ENCODE measurements at regions not wholly inside any gene's neighbourhood (a gene's known extent, or its start where the extent isn't known, plus 50 kb on each side); places are given as distances from the start of the nearest gene placed in this dataset.
"Not testable (repeated sequence)": the region's sequence is repeated elsewhere in the genome, so short reads cannot be mapped to it uniquely, and the experiment has no call there.

DNA sequence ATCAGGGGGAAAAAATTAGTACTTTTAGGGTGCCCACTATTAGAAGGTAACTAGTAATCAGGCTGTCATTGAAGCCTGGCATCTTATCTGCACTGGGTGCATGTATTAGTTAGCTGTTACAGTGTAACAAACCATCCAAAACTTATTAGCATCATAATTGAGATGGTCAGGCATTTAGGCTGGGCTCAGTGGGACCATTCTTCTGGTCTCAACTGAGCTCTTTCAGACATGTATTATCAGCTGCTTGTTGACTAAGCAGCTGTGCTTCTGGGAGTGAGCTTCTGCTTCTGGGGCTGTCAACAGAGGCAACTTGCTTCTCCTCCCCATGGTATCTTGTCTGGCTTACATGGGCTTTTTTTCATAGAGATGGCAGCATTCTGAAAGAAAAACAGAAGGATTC is 154.0 kb upstream of the ZNF92 start:
- no peaks in the 10 kb centered on the region for H3K27me3 ChIP-seq (replicated peaks; ENCODE audit: control insufficient read depth, insufficient read depth, low read length)
- DNase-seq (ENCODE audit: extremely low read depth, insufficient read length): no peak
- TF ChIP-seq, protein P1, sequence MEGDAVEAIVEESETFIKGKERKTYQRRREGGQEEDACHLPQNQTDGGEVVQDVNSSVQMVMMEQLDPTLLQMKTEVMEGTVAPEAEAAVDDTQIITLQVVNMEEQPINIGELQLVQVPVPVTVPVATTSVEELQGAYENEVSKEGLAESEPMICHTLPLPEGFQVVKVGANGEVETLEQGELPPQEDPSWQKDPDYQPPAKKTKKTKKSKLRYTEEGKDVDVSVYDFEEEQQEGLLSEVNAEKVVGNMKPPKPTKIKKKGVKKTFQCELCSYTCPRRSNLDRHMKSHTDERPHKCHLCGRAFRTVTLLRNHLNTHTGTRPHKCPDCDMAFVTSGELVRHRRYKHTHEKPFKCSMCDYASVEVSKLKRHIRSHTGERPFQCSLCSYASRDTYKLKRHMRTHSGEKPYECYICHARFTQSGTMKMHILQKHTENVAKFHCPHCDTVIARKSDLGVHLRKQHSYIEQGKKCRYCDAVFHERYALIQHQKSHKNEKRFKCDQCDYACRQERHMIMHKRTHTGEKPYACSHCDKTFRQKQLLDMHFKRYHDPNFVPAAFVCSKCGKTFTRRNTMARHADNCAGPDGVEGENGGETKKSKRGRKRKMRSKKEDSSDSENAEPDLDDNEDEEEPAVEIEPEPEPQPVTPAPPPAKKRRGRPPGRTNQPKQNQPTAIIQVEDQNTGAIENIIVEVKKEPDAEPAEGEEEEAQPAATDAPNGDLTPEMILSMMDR (IDR thresholded peaks at IDR 0.05; ENCODE audit: insufficient read depth, low read length, poor library complexity, severe bottlenecking): no peak

DNA sequence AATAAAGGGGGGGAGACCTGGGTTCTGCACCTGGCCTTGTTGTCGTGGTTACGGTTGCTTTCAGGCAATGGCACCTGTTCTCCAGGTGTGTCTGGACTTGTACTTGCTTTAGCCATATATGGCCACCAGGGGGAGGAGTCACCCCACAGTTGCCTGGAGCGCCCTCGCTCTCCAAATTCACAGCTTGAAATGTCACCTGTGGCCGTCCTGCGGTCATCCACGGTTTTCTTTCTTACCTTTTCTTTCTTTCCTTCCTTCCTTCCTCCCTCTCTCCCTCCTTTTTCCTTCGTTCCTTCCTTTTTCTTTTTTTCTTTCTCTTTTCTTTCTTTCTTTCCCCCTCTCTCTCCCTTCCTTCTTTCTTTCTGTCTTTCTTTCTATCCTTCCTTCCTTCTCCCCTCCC is 157.2 kb upstream of the ZNF92 start:
- DNase-seq (ENCODE audit: extremely low read depth, insufficient read length): no peak
- Histone ChIP-seq H3K4me3 (replicated peaks; ENCODE audit: low read depth, low read length) (no peak overlapping the region), H3K36me3 (ENCODE audit: control insufficient read depth, insufficient read depth, low read length) (no peaks in the 10 kb centered on the region), H3K27me3 (replicated peaks; ENCODE audit: control insufficient read depth, insufficient read depth, low read length) (no peaks in the 10 kb centered on the region)
- TF ChIP-seq, protein P1 (IDR thresholded peaks at IDR 0.05; ENCODE audit: insufficient read depth, low read length, poor library complexity, severe bottlenecking): peak; percentile 73

More for the DNA sequence above, 154.0 kb upstream of the ZNF92 start:
- no peak overlapping the region for H3K4me3 ChIP-seq (replicated peaks; ENCODE audit: low read depth, low read length)
- H3K36me3 ChIP-seq (ENCODE audit: control insufficient read depth, insufficient read depth, low read length): no peaks in the 10 kb centered on the region

DNA sequence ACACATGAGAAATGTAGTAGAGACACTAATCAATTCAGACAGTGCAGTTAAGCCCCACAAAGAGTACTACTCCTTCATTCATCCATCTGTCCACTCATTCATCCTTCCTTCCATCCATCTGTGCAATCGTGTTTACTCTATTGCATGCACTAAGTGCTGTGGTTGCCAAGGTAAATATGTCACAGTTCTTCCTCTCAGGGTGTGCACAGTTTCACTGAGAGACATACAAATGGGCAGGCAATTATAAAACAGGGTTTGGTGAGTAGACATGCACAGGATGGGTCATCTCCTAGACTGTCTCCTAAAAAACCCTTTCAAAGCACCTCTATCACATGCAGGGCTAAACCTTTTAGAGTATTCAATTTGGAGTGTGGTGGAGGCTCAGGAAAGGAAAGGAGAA is 160.4 kb upstream of the ZNF92 start:
- H3K36me3 ChIP-seq (ENCODE audit: control insufficient read depth, insufficient read depth, low read length); H3K27me3 ChIP-seq (replicated peaks; ENCODE audit: control insufficient read depth, insufficient read depth, low read length); H3K4me3 ChIP-seq (replicated peaks; ENCODE audit: low read depth, low read length); DNase-seq (ENCODE audit: extremely low read depth, insufficient read length): not testable (repeated sequence)

DNA sequence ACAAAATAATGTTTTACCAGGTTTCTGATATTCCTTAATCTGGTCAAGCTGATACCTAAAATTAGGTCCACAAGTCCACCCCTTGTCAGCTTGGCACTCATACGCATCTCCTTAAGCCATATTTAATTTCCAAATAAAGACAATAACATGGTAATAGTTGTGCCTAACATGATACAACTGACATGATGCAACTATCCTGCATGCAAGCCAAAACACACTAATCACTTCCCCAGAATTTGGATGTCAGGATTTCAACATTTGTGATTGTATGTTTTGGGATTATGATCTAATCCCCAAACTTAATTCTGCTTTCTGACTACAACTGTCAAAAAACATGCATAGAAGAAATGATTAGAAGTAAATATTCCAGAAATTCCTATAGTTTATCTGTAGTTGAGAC is 174.4 kb upstream of the ZNF92 start:
- DNase-seq (ENCODE audit: extremely low read depth, insufficient read length); H3K36me3 ChIP-seq (ENCODE audit: control insufficient read depth, insufficient read depth, low read length); H3K27me3 ChIP-seq (replicated peaks; ENCODE audit: control insufficient read depth, insufficient read depth, low read length); H3K4me3 ChIP-seq (replicated peaks; ENCODE audit: low read depth, low read length): not testable (repeated sequence)

DNA sequence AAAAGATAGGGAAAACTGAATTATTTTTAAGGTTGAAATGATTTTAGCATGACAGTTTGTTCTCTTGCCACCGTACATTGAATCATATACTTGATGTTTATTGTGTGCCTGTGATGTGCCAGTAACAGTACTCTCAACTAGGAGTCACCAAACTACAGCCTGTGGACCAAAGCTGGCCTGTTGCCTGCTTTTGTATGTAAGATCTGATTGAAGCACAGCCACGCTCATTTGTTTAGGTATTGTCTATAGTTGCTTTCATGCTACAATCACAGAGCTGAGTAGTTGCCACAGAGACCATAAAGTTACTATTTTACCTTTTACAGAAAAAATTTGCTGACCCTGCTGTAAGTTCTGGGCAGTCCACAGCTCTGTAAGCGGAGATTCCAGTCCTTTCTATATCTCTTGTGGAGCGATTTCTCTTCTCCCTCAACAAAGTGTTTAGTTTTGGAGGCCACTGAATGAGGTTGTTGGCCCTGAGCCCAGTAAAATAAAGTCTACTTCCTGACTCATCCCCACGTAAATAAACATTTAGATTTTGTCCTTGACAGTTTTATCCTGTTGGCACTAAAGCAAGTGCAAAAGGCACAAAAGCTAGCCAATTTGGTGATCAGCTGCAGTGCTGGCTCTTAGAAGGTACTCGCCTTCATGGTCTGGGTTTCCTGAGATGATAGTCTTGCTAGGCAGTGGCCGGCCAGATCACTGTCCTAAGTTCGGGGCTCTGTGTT is 180.2 kb upstream of the ZNF92 start:
- DNase-seq (ENCODE audit: extremely low read depth, insufficient read length); H3K4me3 ChIP-seq (replicated peaks; ENCODE audit: low read depth, low read length); H3K36me3 ChIP-seq (ENCODE audit: control insufficient read depth, insufficient read depth, low read length); H3K27me3 ChIP-seq (replicated peaks; ENCODE audit: control insufficient read depth, insufficient read depth, low read length): not testable (repeated sequence)

DNA sequence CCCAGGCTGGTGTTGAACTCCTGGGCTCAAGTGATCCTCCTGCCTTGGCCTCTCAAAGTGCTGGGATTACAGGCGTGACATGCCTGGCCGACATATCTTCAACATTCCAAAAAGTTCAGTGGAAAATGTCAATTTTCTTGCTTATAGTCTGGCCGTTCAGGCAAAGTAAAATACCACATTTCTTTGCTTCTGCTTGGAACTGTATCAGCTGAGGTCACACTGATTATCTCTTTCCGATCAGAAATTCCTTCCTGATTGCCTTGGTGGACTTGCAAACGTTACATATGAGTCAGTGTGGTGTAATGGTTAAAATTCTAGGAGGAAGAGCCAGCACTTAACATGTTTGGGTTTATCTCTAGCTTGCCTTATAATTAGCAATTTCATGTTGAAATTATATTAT is 170.6 kb upstream of the ERV3-1 start:
- H3K36me3 ChIP-seq (ENCODE audit: control insufficient read depth, insufficient read depth, low read length); H3K27me3 ChIP-seq (replicated peaks; ENCODE audit: control insufficient read depth, insufficient read depth, low read length); H3K4me3 ChIP-seq (replicated peaks; ENCODE audit: low read depth, low read length); DNase-seq (ENCODE audit: extremely low read depth, insufficient read length): not testable (repeated sequence)

DNA sequence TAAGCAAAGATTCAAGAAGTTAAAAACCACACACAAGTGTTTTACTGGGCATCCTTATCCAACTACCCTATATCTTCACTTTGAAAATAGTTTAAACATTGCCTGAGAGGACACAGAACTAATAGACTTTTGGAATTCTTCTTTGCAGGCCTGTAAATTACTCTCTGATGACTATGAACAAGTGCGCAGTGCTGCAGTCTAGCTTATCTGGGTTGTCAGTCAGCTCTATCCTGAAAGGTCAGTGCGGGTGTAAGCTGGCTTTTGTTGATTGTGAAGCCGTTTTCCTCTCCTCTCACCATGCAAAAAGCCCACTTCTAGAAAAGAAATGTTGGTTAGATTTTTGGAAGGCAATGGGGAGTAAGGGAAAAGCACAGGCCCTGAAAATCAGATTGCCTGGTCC is 143.6 kb upstream of the ERV3-1 start:
- H3K4me3 ChIP-seq (replicated peaks; ENCODE audit: low read depth, low read length): not testable (repeated sequence)

DNA sequence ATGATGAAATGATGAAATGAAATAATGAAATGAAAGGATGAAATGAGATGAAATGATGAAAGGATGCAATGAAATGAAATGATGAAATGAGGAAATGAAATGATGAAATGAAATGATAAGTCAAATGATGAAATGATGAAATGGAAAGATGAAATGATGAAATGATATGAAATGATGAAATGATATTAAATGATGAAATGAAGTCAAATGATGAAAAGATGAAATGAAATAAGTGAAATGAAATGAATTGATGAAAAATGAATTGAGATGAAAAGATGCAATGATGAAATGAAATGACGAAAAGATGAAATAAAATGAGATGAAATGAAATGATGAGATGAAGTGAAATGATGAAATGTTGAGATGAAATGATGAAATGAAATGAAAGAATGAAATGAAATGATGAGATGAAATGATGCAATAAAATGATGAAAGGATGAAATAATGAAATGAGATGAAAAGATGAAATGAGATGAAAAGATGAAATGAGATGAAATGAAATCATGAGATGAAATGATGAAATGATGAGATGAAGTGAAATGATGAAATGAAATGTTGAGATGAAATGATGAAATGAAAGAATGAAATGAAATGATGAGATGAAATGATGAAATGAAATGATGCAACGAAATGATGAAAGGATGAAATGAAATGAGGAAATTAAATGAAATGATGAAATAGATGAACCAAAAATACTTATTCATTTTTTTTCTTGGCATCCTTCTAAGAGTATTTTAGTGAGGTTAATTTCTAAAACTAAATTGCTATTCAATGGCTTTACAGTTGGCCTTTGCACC is 139.8 kb upstream of the ERV3-1 start:
- not testable (repeated sequence) for H3K4me3 ChIP-seq (replicated peaks; ENCODE audit: low read depth, low read length); DNase-seq (ENCODE audit: extremely low read depth, insufficient read length); H3K27me3 ChIP-seq (replicated peaks; ENCODE audit: control insufficient read depth, insufficient read depth, low read length); H3K36me3 ChIP-seq (ENCODE audit: control insufficient read depth, insufficient read depth, low read length)

More for the DNA sequence above, 143.6 kb upstream of the ERV3-1 start:
- not testable (repeated sequence) for H3K27me3 ChIP-seq (replicated peaks; ENCODE audit: control insufficient read depth, insufficient read depth, low read length); DNase-seq (ENCODE audit: extremely low read depth, insufficient read length); H3K36me3 ChIP-seq (ENCODE audit: control insufficient read depth, insufficient read depth, low read length)

DNA sequence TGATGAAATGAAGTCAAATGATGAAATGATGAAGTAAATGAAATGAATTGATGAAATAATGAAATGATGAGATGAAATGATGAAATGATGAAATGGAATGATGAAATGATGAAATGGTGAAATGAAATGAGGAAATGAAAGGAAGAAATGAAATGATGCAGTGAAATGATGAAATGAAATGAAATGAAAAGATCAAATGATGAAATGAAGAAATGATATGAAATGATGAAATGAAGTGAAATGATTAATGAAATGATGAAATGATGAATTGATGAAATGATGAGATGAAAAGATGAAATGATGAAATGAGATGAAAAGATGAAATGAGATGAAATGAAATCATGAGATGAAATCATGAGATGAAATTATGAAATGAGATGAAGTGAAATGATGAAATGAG is 139.2 kb upstream of the ERV3-1 start:
- not testable (repeated sequence) for H3K36me3 ChIP-seq (ENCODE audit: control insufficient read depth, insufficient read depth, low read length); H3K27me3 ChIP-seq (replicated peaks; ENCODE audit: control insufficient read depth, insufficient read depth, low read length); DNase-seq (ENCODE audit: extremely low read depth, insufficient read length); H3K4me3 ChIP-seq (replicated peaks; ENCODE audit: low read depth, low read length)

DNA sequence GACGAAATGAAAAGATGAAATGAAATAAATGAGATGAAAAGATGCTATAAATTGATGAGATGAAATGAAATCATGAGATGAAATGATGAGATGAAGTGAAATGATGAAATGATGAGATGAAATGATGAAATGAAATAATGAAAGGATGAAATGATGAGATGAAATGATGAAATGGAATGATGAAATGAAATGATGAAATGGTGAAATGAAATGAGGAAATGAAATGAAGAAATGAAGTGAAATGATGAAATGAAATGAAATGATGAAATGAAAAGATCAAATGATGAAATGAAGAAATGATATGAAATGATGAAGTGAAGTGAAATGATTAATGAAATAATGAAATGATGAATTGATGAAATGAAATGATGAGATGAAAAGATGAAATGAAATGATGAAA is 138.5 kb upstream of the ERV3-1 start:
- not testable (repeated sequence) for H3K27me3 ChIP-seq (replicated peaks; ENCODE audit: control insufficient read depth, insufficient read depth, low read length); H3K36me3 ChIP-seq (ENCODE audit: control insufficient read depth, insufficient read depth, low read length); DNase-seq (ENCODE audit: extremely low read depth, insufficient read length); H3K4me3 ChIP-seq (replicated peaks; ENCODE audit: low read depth, low read length)

DNA sequence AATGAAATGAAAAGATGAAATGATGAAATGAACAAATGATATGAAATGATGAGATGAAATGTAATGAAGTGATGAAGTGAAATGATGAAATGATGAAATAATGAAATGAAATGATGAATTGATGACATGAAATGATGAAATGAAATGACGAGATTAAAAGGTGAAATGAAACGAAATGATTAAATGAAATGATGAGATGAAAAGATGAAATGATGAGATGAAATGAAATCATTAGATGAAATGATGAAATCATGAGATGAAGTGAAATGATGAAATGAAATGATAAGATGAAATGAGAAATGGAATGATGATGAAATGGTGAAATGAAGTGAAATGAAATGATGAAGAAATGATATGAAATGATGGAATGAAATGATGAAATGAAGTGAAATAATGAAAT is 138.1 kb upstream of the ERV3-1 start:
- not testable (repeated sequence) for DNase-seq (ENCODE audit: extremely low read depth, insufficient read length); H3K4me3 ChIP-seq (replicated peaks; ENCODE audit: low read depth, low read length); H3K36me3 ChIP-seq (ENCODE audit: control insufficient read depth, insufficient read depth, low read length); H3K27me3 ChIP-seq (replicated peaks; ENCODE audit: control insufficient read depth, insufficient read depth, low read length)

DNA sequence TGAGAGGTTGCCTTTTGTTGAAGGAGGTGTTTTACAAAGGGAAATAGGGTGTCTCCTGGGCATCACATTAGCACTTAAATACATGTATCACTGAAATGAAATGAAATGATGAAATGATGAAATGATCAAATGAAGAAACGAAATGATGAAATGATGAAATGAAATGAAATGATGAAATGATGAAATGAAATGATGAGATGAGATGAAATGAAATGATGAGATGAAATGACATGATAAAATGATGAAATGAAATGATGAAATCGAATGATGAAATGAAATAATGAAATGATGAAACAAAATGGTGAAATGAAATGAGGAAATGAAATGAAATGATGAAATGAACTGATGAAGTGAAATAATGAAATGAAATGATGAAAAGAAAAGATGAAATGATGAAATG is 137.6 kb upstream of the ERV3-1 start:
- H3K27me3 ChIP-seq (replicated peaks; ENCODE audit: control insufficient read depth, insufficient read depth, low read length); H3K4me3 ChIP-seq (replicated peaks; ENCODE audit: low read depth, low read length); H3K36me3 ChIP-seq (ENCODE audit: control insufficient read depth, insufficient read depth, low read length); DNase-seq (ENCODE audit: extremely low read depth, insufficient read length): not testable (repeated sequence)
